Psoas muscle (tissue), 7 donors: ENCODE measurements at regions not wholly inside any gene's neighbourhood (a gene's known extent, or its start where the extent isn't known, plus 50 kb on each side); places are given as distances from the start of the nearest gene placed in this dataset.
A peak's percentile ranks its signal among the peaks of the same experiment; 100 is the strongest.

Experiments
- ATAC-seq, 4 donors: fragments of 200-7000 bp; cut with Tn5 transposase; one replicate each; pipeline ENCODE4 v1.9.1; 2020; ENCODE audit warnings: moderate library complexity in 3 of 4, mild to moderate bottlenecking in 2 of 4
- DNase-seq, 2 donors: peaks; one replicate each; pipeline ENCODE4 v3.0.0-alpha.2; 2020
- H3K27ac ChIP-seq: fragments of 200-600 bp; one replicate; pipeline ENCODE4 v1.8.0; 2022
- H3K27me3 ChIP-seq, 3 donors: fragments of 200-600 bp in 1 of 3; one replicate each; pipeline versions ENCODE4 v1.6.1 to v1.8.0; 2013 to 2022; ENCODE audit warnings: low read length in 2 of 3, mild to moderate bottlenecking in 2 of 3, moderate library complexity in 1 of 3; ENCODE audit not compliant: insufficient read depth in 3 of 3
- H3K36me3 ChIP-seq, 2 donors: fragments of 200-600 bp in 1 of 2; one replicate each; pipeline versions ENCODE4 v1.6.1 to v1.8.0; 2013 to 2022; ENCODE audit warnings: low read depth in 1 of 2, mild to moderate bottlenecking in 1 of 2, moderate library complexity in 1 of 2; ENCODE audit not compliant: insufficient read depth in 1 of 2
- H3K4me1 ChIP-seq: fragments of 200-600 bp; one replicate; pipeline ENCODE4 v1.8.0; 2022
- H3K4me3 ChIP-seq: fragments of 200-600 bp; one replicate; pipeline ENCODE4 v1.8.0; 2022; ENCODE audit warnings: mild to moderate bottlenecking
- H3K9me3 ChIP-seq: fragments of 200-600 bp; one replicate; pipeline ENCODE4 v1.8.0; 2022
- WGBS, 3 donors: extraction: QIAGEN DNeasy Blood & Tissue Kit; methylation state at CpG; one replicate each; pipeline versions ENCODE4 v1.1.6 to v1.1.7; 2013; 5-methylcytosine and 5-hydroxymethylcytosine counted together
- intact Hi-C, 2 donors: fragments of 100-400 bp; cut with DNase I; formaldehyde crosslinking; loops; one replicate each; pipeline versions ENCODE4 v1.11.0 to v1.14.2; 2022
- TF ChIP-seq, protein P1 (sequence below): fragments of 200-600 bp; IDR thresholded peaks from one replicate; pipeline ENCODE4 v1.8.0; 2022; ENCODE audit warnings: antibody characterized with exemption
- donor health status: healthy with polysubstance abuse.
- donor health status: DM: no; HTN: no; CAD: no; lungs with moderate emphysema.
- donor health status: Bipolar disorder and iron deficiency.
- donor health status: healthy.
- donor health status: DM: yes; HTN: yes; CAD: no.
- donor health status: DM: no; HTN: no; CAD: no.
- donor health status: DM: yes; HTN: yes; CAD: no.

DNA sequence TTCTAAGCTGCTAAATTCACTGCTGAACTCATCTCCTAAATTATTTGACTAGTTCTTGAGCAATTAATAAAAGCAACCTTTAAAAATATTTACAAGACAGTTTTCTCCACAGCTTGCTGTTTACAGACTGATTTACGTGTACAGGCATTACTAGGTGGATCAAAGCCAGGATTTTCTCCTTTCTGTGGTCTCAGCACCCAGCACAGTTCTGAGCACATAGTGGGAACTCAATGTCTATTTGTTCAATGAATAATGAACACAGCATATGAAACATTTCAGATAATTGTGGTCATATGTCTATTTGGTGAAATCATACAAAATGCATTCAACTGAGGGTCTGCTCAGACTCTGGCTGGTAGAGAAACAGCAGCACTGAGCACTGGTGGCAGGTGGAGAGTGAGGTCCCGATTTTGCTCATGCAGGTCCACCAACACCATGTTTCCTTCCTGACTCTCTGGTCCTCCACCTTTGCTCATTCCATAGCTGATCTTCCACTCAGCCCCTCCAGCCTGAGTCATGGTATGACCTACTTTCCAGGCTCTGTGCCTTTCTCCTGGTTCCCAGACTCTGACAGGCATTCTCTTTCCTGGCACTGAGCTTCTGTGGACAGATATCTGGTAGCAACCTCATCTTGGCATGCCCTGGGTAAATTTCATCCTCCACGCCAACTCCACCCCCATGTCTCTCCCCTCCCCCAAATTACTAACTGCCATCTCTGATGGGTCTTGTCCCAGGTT, 311.3 kb downstream of the TGFB2 start:
- H3K9me3 ChIP-seq: no peaks in the 10 kb centered on the region
- WGBS, 3 donors: 41 to 73% (median 42%) methylated on average over 3 of the region's 3 CpGs
- no peaks in the 10 kb centered on the region for H3K27me3 ChIP-seq
- peak; percentile 35 to 88 (median 84) for ATAC-seq
- DNase-seq: no peak
- H3K4me3 ChIP-seq: no peak overlapping the region
- TF ChIP-seq, protein P1, sequence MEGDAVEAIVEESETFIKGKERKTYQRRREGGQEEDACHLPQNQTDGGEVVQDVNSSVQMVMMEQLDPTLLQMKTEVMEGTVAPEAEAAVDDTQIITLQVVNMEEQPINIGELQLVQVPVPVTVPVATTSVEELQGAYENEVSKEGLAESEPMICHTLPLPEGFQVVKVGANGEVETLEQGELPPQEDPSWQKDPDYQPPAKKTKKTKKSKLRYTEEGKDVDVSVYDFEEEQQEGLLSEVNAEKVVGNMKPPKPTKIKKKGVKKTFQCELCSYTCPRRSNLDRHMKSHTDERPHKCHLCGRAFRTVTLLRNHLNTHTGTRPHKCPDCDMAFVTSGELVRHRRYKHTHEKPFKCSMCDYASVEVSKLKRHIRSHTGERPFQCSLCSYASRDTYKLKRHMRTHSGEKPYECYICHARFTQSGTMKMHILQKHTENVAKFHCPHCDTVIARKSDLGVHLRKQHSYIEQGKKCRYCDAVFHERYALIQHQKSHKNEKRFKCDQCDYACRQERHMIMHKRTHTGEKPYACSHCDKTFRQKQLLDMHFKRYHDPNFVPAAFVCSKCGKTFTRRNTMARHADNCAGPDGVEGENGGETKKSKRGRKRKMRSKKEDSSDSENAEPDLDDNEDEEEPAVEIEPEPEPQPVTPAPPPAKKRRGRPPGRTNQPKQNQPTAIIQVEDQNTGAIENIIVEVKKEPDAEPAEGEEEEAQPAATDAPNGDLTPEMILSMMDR: no peak
- intact Hi-C loops: no loop called here
- H3K36me3 ChIP-seq: no peaks in the 10 kb centered on the region
- no peaks in the 10 kb centered on the region for H3K4me1 ChIP-seq
- no peak overlapping the region for H3K27ac ChIP-seq

DNA sequence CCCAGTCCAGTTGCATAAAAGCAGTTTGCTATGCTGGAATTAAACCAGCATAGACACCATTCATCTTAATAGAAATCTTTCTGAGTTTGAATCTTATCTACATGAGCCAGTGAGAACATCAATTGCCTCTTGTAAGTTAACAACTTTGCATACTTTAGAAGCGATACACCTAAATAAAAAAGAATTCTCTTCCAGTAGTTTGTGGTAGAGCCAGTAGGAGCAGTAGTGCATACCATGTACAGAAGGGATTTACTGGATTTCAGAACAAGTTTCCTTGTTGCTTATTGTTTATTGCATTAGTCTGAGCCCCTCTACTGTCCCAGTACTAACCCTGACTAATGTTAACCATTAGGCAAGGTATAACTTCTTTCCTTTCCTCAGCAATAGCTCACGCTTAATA, 313.1 kb downstream of the TGFB2 start:
- Histone ChIP-seq H3K27me3 (no peaks in the 10 kb centered on the region), H3K27ac (no peak overlapping the region), H3K4me1 (no peaks in the 10 kb centered on the region), H3K9me3 (no peaks in the 10 kb centered on the region), H3K36me3 (no peaks in the 10 kb centered on the region), H3K4me3 (no peak overlapping the region)
- ATAC-seq (no peak), DNase-seq (no peak)
- 92 to 96% (median 96%) methylated on average over 2 of the region's 2 CpGs for WGBS, 3 donors
- TF ChIP-seq, protein P1: no peak
- intact Hi-C loops: no loop called here

DNA sequence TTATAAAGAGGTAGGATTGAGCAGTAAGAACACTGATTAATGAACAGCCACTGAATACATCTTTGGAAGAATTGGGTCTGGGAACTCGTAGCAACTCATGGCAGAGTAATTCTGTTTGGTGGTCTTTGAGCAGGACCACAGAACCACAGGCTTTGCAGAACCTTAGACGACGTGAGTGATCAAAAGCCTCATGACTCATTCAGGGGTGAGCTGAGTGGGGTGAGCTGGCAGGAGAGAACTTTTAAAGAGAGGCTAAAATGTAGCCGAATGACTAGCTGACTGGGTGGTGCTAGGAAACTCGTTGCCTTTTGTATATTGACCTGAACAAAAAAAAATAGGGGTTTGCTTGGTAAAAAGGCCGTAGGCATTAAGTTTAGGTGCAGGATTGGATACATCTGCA, 313.8 kb downstream of the TGFB2 start:
- peak in 1 of 4 donors; percentile 49 for ATAC-seq
- WGBS, 3 donors: 61 to 70% (median 61%) methylated on average over 6 of the region's 6 CpGs
- Histone ChIP-seq H3K27ac (no peak overlapping the region), H3K36me3 (no peaks in the 10 kb centered on the region), H3K4me1 (no peaks in the 10 kb centered on the region), H3K27me3 (no peaks in the 10 kb centered on the region), H3K9me3 (no peaks in the 10 kb centered on the region), H3K4me3 (no peak overlapping the region)
- intact Hi-C loops: no loop called here
- no peak for DNase-seq
- TF ChIP-seq, protein P1: no peak

DNA sequence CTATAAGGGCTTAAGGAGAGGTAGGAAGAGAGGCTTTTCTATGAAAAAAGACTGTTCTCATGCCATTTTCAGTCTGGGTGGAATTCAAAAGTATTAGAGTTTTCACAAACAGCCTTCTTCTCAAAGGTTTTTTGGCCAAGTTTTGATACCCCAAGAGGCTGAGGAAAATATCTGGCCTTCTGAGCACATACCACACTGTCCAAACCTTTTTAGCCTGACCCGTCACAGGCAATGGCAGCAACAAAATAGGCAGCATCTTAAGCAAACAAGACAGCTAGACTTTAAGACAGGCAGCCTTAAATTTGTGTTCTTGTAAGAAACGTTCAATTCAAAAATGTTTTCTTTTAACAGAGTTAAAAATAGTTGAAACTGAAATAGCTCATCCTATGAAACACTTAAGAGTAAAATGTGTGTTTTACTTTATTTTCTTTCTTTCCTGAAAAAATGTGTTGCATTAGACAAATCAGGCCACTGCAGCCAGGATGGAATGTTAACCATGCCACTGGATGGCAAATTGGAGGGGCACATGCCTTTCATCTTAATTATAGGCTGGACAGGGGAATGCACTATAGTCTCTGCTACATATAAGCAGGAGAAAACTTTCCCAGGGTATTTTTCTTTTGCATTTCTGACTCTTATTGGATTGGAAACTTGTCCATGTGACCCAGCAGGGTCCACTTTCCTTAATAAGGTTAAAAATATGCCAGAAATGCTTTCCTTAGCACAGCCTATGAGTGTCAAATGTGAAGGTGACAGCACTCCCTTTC, 315.0 kb downstream of the TGFB2 start:
- Histone ChIP-seq H3K27ac (no peak overlapping the region), H3K4me1 (peaks cover 10% of the 10 kb centered on the region), H3K36me3 (no peaks in the 10 kb centered on the region), H3K4me3 (no peak overlapping the region), H3K27me3 (no peaks in the 10 kb centered on the region), H3K9me3 (no peaks in the 10 kb centered on the region)
- no peak for ATAC-seq
- DNase-seq: no peak
- 48 to 60% (median 53%) methylated on average over 2 of the region's 2 CpGs for WGBS, 3 donors
- TF ChIP-seq, protein P1: no peak
- intact Hi-C loops: loop anchor here in 1 of 2 donors (10.0 kb wide), 1 partner anchor 315 kb away; the partner anchor contains the start of gene TGFB2
